Activated CD4-positive, alpha-beta T cell treated with anti-CD3 and anti-CD28 coated beads for 48 hours (primary cell): ENCODE measurements at regions not wholly inside any gene's neighbourhood (a gene's known extent, or its start where the extent isn't known, plus 50 kb on each side); places are given as distances from the start of the nearest gene placed in this dataset.
A peak's percentile ranks its signal among the peaks of the same experiment; 100 is the strongest.
"Not testable (repeated sequence)": the region's sequence is repeated elsewhere in the genome, so short reads cannot be mapped to it uniquely, and the experiment has no call there.

Experiments used
- DNase-seq: peaks from one replicate; pipeline ENCODE4 v3.0.0-alpha.2; 2020

DNA sequence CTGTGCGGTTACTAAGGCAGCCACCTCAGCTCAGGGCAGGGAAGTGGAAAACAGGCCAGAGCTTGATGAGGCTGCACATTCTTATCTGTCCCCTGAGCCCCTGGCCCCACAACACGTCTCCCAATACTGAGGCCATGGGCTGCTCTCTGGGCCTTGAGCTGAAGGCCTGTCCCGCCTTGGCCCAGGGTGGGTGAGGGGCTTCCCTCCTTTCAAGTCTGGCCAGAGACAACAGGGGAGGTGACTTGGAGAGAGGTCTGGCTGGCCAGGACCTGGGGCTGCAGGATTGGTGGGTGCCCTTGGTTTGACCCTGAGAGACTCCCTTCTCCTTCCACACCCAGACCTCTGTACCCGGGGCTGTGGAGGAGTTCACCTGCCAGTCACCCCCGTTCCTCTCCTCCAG lies 563.8 kb downstream of the PTPRU start:
- DNase-seq: no peak

DNA sequence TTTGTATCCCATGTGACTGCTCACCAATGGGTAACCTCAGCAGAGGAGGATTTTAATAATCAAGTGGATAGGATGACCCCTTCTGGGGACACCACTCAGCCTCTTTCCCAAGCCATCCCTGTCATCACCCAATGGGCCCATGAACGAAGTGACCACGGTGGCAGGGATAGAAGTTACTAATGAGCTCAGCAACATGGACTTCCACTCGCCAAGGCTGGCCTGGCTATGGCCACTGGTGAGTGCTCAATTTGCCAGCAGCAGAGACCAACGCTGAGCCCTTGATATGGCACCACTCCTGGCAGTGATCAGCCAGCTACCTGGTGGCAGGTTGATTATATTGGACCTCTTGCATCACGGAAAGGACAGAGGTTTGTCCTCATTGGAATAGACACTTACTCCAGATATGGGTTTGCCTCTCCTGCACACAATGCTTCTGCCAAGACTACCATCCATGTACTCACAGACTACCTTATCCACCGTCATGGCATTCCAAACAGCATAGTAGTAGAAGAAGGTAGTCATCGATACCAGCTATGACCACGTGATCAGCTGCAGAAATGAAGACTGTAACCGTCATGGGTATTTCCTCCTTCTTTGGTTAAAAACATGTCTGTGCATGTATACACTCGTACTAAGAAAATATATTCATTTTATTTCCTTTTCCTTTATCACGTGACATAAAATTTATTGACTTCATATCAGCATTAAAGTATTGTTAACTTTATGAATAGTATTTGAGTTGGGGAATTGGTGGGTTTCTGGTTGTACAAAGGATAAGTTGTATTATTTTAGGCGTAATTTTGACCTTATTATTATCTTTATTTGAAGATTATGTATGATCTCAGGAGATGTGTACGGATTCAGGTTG lies 562.6 kb downstream of the PTPRU start:
- no peak for DNase-seq

DNA sequence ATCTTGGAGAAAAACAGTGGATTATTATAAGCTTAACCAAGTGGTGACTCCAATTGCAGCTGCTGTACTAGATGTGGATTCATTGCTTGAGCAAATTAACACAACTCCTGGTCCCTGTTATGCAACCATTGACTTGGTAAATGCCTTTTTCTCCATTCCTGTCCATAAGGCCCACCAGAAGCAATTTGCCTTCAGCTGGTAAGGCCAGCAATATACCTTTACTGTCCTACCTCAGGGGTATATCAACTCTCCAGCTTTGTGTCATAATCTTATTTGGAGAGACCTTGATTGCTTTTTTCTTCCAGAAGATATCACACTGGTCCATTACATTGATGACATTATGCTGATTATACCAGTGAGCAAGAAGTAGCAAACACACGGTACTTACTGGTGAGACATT lies 560.8 kb downstream of the PTPRU start:
- DNase-seq: not testable (repeated sequence)

DNA sequence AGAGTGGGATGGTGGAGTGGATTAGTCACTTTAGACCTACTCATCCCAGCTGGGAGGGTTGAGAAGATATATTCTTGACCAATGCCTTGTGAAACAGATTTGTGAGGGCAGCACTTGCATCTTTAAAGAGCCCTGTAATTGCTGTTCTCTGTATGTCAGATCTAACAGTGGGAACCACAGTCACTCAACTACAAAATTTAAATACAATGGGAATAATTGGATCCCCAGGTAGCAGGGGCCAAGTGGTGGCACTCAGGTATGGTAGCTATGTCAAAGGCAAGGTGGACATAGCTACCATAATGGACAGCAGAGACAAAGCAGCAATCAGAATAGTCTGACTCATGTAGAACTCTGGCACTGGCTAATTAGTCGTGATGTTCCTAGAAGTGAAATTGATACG lies 559.6 kb downstream of the PTPRU start:
- not testable (repeated sequence) for DNase-seq

DNA sequence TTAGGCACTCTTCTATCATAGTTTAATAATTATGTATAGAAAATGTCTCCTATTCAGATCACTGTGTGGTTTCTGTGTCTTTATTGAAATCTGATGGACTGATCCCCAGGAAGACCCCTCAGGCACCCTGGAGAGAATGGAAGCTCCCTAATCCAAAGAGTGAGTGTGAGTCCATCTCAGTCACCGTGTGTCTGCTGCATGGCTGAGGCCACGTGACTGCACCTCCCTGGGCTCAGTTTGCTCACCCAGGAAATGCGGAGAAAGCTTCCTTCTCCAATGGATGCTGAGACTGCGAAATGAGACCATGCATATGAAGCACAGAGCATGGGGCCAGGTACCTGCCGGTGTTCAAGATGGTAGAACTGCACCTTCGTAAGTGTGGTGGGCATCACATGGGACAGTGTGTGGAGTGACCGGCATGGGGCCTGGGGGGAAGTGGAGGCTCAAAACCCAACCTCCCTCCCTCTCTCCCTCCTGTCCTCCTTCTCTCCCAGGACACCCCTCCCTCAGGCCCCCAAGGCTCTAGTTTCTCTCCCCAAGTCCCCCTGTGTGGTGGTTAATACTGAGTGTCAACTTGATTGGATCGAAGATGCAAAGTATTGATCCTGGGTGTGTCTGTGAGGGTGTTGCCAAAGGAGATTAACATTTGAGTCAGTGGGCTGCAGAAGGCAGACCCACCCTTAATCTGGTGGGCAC lies 557.5 kb downstream of the PTPRU start:
- DNase-seq: no peak

DNA sequence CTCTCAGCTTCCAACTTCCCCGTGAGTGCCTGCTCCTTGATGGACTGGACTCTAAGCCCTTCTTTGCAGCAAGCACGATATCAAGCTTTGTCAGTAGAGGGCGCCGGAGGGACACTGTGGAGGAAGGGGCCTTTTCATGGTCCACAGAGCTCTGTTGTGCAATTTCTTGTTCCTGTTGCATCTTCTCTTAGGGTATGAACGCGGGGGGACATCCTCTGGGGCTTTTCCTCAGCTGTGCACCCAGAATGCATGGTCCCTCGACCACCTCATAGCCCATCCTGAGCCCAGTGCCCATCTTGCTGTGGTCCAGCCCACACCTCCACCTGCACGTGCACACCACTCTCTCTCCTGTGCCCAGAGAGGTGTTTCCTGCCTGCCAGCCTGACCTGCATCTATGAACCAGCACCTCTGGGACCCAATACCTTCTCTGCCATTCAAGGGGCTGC lies 556.8 kb downstream of the PTPRU start:
- peak; percentile 84 for DNase-seq

DNA sequence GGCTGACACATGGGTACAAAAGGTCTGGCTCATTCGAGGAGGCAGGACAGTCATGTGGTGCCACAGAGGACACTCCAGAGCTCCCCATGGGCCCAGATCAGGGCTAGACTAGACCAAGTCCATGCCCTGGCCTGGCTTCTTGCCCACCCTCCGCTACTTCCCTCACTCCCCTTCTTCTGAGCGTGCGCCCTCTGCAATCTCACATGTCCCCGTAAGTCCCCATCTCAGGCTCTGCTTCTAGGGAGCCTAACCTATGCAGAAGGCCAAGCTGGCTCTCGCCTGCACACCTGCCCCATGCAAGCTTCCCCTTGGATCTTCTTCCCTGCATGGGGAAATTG lies 553.6 kb downstream of the PTPRU start:
- DNase-seq: no peak

DNA sequence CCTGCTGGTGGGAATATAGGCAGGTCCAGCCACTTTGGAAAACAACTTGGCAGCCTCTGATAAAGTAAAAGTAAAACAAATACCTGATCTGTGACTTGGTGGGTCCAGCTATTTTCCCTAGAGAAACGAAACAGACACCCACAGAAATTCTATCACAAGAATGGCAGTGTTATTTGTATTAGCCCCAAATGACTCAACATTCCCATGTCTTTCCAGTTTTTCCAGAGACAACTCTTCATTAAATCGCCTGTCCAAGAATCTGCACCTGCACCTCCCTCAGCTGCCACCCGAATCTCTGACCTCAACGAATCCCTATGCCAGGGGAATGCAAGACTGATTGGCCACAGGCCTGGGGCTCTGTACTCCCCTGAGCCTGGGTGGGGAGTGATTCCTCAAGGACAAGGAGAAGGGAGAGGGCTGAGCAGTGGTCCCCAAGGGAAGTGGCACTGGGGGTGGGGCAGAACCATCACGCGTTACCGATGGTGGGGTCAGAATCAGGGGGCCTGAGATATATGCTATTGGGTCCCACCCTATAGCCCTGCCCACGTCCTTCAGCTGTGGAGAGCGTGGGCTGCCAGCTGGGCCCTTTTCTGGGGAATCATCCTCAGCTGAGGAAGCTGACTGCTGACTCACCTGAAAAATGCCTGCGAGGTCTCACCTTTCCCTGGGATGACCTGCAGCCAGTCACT lies 553.0 kb downstream of the PTPRU start:
- no peak for DNase-seq

DNA sequence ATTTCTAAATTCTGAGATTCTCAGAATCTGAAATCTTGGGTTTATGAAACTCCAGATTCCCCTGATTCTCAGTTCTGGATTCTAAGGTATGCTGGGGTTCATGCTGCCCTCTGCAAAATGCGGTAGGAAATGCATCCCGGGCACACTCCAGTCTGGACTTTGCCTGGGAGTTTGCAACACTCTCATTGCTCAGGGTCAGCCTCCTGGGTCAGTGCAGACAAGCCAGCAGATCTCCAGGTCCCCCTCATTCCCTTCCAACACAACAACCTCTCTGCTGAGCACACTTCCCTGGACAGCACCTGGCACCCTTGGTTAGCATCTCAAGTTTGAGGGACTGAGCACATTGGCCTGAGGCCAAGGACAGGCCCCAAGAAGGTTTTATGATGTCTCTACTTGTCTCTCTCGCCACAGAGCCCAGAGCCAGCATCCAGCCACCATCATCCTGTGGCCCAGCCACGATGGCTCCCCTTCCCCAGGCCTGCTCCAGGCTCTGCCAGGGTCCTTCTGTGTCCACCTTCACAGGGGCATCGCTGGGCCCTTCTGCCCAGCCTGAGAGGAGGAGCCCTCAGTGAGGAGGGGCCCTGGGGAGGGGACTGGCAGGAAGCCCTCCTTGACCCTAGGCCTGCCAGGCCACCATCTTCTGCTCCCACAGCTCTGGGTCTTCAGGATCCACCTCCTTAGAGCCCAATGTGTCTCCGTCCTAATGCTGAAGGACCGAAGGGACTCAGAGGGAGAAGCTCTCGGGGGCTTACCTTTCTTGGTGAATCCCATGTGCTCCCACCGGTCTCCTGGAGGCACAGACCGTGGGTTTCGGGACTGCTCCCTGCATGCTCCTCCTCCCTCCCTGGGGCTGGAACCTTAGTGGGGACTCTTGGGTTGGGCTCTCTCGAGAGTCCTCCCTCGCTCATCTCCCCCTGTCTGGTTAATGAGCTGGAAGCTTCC lies 550.7 kb downstream of the PTPRU start:
- no peak for DNase-seq

DNA sequence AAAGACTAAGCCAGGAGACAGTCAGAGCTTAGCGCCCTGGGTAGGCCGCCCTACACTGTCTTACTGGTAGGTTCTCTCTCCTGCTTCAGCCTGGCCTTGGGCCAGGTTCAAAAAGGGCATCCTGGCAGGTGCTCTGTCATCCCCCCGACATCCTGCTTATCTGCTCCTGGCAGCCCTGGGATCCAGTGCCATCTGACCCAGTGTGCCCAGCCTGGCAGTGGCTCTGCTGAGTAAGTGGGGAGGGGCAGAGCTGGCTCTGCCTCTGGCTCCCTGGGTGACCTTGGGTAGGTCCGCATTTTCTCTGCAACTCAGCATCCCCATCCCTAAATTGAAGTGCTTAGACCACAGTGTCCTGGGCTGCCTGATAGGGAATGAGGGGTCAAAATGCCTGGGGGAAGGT lies 549.9 kb downstream of the PTPRU start:
- no peak for DNase-seq

DNA sequence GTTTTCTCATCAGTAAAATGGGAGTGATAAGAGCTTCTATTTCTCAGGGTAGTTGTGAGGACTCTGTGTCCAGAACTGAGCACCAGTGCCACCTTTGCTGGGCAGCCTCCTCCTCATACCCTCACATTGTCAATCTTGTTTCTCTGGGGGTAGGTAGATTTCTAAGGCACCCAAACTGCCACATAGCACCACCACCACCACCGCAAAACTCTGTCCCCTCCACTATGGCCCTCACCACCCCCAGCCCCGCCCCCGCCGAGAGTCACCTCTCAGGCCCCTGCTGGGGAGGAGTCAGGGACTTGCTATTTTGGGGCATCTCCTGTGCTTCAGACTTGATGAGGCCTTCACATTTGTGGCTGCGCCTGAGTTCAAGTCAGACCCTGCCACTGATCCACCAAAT lies 549.2 kb downstream of the PTPRU start:
- DNase-seq: no peak

DNA sequence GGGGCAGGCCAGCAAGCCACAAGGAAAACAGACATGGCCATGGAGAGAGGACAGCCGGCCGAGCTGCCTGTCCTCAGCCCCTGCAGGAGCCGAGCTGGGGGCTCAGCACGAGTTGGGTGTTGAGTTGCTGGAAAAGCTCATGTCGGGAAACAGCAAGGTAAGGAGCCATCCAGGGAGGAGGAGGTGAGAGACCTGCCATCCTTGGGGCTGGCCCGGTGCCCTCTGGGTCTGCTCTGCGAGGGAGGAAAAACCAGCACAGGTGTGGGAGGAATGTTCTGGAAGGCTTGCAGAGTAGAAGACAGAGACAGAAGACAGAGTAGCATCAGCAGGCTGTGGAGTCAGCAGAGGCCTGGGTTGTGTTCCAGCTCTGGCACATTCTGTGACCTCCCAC lies 548.8 kb downstream of the PTPRU start:
- DNase-seq: no peak

DNA sequence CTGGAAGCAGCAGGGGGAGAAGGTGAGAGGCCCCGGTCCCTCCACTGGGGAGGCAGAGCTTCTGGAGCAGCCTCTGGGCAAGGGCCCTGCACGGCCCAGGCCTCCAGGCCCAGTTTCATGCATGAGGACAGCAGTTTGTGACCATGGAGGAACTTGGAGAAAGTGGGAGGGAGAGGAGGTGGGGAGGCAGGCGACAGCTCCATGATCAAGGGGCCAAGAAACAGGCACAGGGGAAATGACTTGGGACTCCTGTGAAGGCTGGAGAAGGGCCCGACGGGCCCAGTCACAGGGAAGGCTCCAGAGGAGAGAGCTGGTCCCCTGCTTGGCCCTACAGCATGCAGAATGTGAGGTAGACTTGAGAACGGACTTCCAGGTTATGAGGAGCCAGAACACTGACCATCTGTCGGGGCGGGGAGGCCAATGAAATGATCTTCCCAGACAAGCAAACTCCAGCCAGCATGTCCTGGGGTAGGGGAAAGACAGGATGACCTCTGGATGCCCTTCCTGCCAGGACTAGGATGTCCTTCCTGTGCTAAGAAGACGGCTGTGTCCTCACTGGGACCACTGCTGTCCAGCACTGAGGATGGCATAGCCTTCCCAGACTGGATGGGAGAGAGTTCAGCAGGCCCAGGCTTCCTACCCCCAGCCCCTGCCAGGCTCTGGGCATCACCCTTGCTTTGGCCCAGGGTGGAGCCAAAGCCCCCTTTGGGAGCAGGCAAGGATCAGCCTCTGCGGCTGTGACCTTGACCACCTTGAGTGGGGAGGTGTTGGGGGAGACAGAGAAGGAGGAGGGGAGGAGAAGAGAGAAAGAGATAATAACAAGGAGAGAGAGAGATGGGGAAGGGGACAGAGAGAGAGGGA lies 548.2 kb downstream of the PTPRU start:
- DNase-seq: no peak

DNA sequence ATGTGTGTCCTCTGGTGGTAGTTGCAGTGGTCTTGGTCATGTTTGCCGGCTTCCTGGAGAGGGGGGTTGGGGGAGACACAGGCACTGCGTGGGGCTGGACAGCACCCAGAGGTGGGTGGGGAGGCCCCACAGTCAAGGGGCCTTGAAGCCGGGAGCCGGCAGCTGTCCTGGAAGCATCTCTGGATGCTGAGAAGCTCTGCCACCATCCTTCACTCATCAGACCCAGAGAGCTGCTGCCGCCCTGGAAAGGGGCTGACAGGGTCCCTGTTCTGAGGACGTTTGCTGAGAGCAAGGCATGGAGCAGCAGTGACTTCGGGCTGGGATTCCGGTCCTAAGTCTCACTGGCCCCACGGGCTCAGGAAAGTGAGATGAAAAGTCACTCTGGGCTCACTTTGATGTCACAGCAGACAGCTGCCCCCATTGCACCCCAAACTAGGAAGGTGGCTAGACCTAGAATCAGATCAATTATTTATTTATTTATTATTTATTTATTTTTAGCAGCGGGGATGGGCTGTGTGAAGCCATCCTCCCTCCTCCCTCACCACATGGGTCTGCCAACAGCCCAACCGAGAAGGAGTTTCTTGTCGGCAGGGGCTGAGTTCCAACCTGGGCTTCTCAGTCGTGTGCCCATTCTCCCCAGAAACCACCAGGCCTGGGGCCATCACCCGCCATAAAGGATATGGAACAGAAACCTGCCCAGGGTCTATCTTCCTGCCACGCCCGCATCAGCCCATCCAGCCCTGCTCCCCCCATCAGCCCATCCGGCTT lies 547.4 kb downstream of the PTPRU start:
- no peak for DNase-seq

DNA sequence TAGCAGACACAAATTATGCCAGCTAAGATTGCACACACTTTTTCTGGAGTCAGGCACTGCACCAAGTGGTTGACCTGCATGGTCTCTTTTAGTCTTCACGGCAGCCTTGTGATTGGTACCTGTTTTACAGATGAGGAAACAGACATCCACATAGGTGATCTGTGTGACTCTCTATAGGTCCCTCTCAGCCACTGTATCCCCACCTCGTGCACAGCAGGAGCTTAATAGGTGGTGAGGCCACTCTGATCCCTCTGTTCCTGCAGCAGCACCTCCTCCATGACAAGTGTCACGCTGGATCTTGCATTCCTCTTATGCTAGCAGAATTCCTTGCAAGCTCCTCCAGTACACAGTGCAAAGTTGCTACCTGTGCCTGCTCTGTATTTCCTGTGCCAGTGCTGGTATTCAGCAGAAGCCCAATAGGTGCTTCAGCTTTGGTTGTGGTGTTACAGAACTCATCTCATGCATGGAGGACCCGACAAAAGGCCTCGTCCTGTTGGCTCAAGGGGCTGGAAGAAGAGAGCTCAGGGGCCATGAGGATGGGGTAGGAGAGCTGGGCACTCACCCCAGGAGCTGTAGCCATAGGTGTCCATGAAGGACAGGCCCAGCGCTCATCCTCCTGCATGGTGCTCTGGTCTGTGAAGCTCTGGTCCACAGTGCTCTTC lies 546.7 kb downstream of the PTPRU start:
- DNase-seq: no peak

DNA sequence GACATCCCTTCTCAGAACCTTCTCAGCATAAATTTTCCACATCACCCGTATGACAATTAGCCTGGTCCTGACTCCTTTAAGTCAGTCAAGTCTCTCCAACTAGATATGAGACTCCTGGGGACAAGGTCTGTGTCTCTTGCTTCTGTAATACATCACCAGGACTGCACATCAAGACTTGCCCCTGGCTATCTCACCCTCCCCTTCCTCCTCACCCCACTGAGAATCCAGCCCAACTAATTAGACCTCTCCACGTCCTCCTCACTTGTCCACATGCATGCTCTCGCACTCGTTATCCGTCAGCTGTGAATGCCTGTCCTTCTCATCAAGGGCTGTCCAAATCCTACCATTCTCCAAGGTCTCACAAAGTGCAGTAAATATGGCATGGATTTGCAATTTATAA lies 542.8 kb downstream of the PTPRU start:
- DNase-seq: no peak

DNA sequence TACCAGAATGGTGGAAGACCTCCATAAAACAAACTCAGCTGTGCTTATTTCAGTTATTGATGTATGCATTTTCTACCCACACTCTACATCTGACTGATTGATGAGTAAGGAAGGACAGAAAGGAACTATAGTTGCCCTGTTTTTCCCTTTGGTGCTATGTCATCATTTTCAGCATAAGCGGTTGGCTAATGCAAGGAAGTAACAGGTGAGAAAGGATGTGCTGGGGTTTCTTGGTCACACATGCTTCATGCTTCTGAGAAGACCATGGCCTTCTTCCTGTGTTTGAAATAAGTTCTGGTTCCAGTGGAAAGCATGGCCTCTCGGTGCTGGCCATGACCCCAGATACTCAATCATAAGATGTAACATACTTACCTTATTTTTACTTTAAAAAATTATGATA lies 541.2 kb downstream of the PTPRU start:
- DNase-seq: no peak

DNA sequence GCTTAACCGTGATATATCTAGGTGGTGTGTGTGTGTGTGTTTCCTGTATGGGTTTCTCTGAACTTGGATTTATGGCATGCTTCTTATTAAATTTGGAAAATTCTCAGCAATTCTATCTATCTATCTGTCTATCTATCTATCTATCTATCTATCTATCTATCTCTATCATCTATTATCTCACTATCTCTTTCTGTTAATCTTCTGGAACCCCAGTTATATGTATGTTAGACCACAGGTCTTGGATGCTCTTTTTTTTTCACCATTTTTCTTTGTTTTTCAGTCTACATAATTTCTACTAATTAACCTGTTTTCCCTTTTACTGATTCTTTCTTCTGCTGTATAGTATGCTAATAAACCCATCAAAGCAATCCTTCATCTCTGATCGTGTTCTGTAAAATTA lies 538.0 kb downstream of the PTPRU start:
- DNase-seq: no peak

DNA sequence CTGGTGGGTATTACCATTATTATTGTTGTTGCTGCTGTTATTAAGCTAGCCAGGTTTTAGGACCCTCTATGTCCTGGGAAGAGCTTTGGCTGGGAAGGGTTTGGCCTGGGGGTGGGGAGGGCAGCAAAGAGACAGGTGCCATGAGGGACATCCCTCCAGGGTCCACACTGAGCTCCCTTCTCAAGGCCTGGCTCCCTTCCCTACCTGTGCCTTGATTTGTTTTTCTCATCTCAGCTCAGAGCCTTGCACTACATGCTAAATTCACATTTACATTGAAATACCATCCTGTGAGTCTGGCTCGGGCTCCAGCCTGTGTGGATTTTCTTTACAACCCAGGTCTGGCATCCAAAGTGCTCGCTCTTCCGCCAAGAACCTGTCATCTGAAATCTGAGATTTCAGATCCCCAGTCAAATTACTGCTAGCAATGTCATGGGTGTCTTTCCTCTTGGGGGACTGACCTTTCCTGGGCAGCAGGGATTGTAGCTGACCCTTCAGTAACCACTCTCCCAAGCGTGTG lies 536.3 kb downstream of the PTPRU start:
- no peak for DNase-seq

DNA sequence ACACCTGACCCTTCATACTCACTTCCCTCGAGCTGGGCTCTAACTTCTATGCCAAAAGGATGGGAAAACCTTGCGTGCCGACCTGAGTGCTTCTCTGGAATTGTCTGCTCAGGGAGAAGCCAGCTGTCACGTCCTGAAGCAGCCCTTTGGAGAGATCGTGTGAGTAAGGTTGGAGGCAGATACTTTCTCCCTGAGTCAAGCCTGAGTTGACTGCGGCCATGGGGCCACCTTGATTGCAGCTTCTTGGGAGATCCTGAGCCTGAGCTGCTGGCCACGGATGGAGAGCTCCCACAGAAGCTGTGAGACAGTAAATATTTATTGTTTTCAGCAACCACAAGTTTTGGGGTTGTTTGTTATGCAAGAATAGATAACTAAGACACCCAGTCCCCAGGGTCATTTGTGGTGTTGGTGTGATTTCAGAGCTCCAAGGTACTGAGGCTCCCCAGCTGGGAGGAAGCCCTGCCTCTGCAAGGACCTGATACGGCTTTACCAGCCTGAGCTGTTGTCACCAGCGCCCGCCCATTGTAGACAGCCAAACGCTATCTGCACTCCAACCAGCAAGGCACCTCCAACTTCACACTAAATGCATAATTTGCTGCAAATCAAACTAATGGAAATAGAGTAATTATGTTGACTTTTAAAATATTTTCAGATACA lies 531.6 kb downstream of the PTPRU start:
- DNase-seq: no peak
